HG03520 (cell line): ENCODE measurements at regions not wholly inside any gene's neighbourhood (a gene's known extent, or its start where the extent isn't known, plus 50 kb on each side); places are given as distances from the start of the nearest gene placed in this dataset.
"Not testable (repeated sequence)": the region's sequence is repeated elsewhere in the genome, so short reads cannot be mapped to it uniquely, and the experiment has no call there.

Experiments used
- ATAC-seq: cut with Tn5 transposase; IDR thresholded peaks from one replicate; pipeline ENCODE4 v1.9.1; 2021; ENCODE audit warnings: mild to moderate bottlenecking, moderate library complexity; ENCODE audit not compliant: unreplicated experiment

- no peak for ATAC-seq
Observed at GRCh38 chr14:29353513-29353912, 574.1 kb downstream of the PRKD1 start.

GRCh38 chr14:29354486-29354885 lies 573.2 kb downstream of the PRKD1 start:
- ATAC-seq: no peak

GRCh38 chr14:29355331-29355730 lies 572.3 kb downstream of the PRKD1 start:
- no peak for ATAC-seq

- no peak for ATAC-seq
Observed at GRCh38 chr14:29355846-29356245, 571.8 kb downstream of the PRKD1 start.

- no peak for ATAC-seq
Observed at GRCh38 chr14:29360656-29361055, 567.0 kb downstream of the PRKD1 start.

- no peak for ATAC-seq
Observed at GRCh38 chr14:29370024-29370423, 557.6 kb downstream of the PRKD1 start.

- no peak for ATAC-seq
Observed at GRCh38 chr14:29376237-29376636, 551.4 kb downstream of the PRKD1 start.

- no peak for ATAC-seq
Observed at GRCh38 chr14:29380826-29381225, 546.8 kb downstream of the PRKD1 start.

- ATAC-seq: no peak
Observed at GRCh38 chr14:29388571-29388970, 539.1 kb downstream of the PRKD1 start.

GRCh38 chr14:29390081-29390832 lies 537.4 kb downstream of the PRKD1 start:
- no peak for ATAC-seq

GRCh38 chr14:29391231-29391630 lies 536.4 kb downstream of the PRKD1 start:
- ATAC-seq: no peak

GRCh38 chr14:29391801-29392200 lies 535.8 kb downstream of the PRKD1 start:
- ATAC-seq: no peak

- ATAC-seq: no peak
Observed at GRCh38 chr14:29392287-29392686, 535.4 kb downstream of the PRKD1 start.

GRCh38 chr14:29403091-29403490 lies 524.6 kb downstream of the PRKD1 start:
- no peak for ATAC-seq

GRCh38 chr14:29410581-29410980 lies 517.1 kb downstream of the PRKD1 start:
- no peak for ATAC-seq

- not testable (repeated sequence) for ATAC-seq
Observed at GRCh38 chr14:29414931-29415330, 512.7 kb downstream of the PRKD1 start.

GRCh38 chr14:29419736-29420135 lies 507.9 kb downstream of the PRKD1 start:
- no peak for ATAC-seq

GRCh38 chr14:29421156-29421728 lies 506.4 kb downstream of the PRKD1 start:
- no peak for ATAC-seq

GRCh38 chr14:29425705-29426482 lies 501.8 kb downstream of the PRKD1 start:
- ATAC-seq: no peak

GRCh38 chr14:29442696-29443095 lies 485.0 kb downstream of the PRKD1 start:
- ATAC-seq: no peak

GRCh38 chr14:29444216-29444615 lies 483.4 kb downstream of the PRKD1 start:
- no peak for ATAC-seq

GRCh38 chr14:29444805-29445204 lies 482.8 kb downstream of the PRKD1 start:
- no peak for ATAC-seq
